Right lobe of liver (tissue), 6 donors: ENCODE measurements at regions not wholly inside any gene's neighbourhood (a gene's known extent, or its start where the extent isn't known, plus 50 kb on each side); places are given as distances from the start of the nearest gene placed in this dataset.

Source experiments
- ATAC-seq, 4 donors: fragments of 200-7000 bp; cut with Tn5 transposase; one replicate each; pipeline ENCODE4 v1.9.1; 2020; ENCODE audit warnings: mild to moderate bottlenecking in 4 of 4, moderate library complexity in 4 of 4
- DNase-seq, 3 donors: peaks; one replicate each; pipeline ENCODE4 v3.0.0-alpha.2; 2020
- H3K27ac ChIP-seq, 3 donors: fragments of 200-600 bp; one replicate each; pipeline ENCODE4 v1.8.0; 2022
- H3K27me3 ChIP-seq, 2 donors: fragments of 200-600 bp; one replicate each; pipeline ENCODE4 v1.8.0; 2022
- H3K36me3 ChIP-seq, 4 donors: fragments of 200-600 bp; sonication (generic) in 1 of 4; one replicate each; pipeline versions ENCODE4 v1.5.1 to v1.8.0; 2017 to 2022; ENCODE audit warnings: control low read depth in 1 of 4
- H3K4me1 ChIP-seq, 4 donors: fragments of 200-600 bp; sonication (generic) in 1 of 4; one replicate each; pipeline versions ENCODE4 v1.5.1 to v1.8.0; 2017 to 2022; ENCODE audit warnings: control low read depth in 1 of 4
- H3K4me3 ChIP-seq, 3 donors: fragments of 200-600 bp; one replicate each; pipeline ENCODE4 v1.8.0; 2022
- H3K9me3 ChIP-seq, 4 donors: fragments of 200-600 bp; sonication (generic) in 1 of 4; one replicate each; pipeline versions ENCODE4 v1.5.1 to v1.8.0; 2017 to 2022; ENCODE audit warnings: control low read depth in 1 of 4
- POLR2A ChIP-seq: fragments of 450-650 bp; IDR thresholded peaks from one replicate; pipeline ENCODE4 v1.6.1; 2017; ENCODE audit warnings: antibody characterized with exemption, mild to moderate bottlenecking
- WGBS: methylation state at CpG from one replicate; pipeline ENCODE4 v1.1.6; 2018; ENCODE audit warnings: low coverage, low lambda C conversion rate; ENCODE audit not compliant: insufficient coverage; ENCODE audit errors: missing lambda C conversion rate; 5-methylcytosine and 5-hydroxymethylcytosine counted together
- intact Hi-C, 2 donors: fragments of 100-400 bp; cut with DNase I; formaldehyde crosslinking; loops; one replicate each; pipeline versions ENCODE4 v1.11.2 to v1.14.1; 2022
- TF ChIP-seq, protein P1 (sequence below), 4 donors: fragments of 200-600 bp in 3 of 4; fragments of 450-650 bp in 1 of 4; IDR thresholded peaks; one replicate each; pipeline versions ENCODE4 v1.5.1 to v1.8.0; 2016 to 2022; ENCODE audit warnings: antibody characterized with exemption in 4 of 4, mild to moderate bottlenecking in 2 of 4
- donor health status: DM: no; HTN: yes; CAD: no.
- donor health status: DM: no; HTN: no; CAD: no.
- donor health status: DM: no; HTN: no; CAD: no.
- donor health status: DM: no; HTN: yes; CAD: no.
- donor health status: DM: no; HTN: yes; CAD: no.

DNA sequence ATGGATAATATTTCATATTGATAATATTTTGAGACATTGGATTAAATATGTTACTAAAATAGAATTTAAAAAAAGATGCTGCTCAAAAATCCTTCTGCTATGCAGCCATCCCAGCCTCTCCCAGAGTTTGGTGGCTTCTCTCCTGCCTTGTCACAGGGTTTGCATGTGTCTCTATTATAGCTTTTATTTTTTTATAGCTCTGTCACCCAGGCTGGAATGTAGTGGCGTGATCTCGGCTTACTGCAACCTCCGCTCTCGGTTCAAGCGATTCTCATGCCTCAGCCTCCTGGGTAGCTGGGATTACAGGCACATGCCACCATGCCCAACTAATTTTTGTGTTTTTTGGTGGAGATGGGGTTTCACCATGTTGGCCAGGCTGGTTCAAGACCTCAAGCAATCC is 50.7 kb upstream of the ID3 start:
- intact Hi-C loops, result no loop called here
- no peaks in the 10 kb centered on the region for H3K4me1 ChIP-seq
- H3K27me3 ChIP-seq, result no peaks in the 10 kb centered on the region
- no peaks in the 10 kb centered on the region for H3K9me3 ChIP-seq
- H3K27ac ChIP-seq, result no peak overlapping the region
- no peak for ATAC-seq
- WGBS, result 83% methylated on average over 5 of the region's 5 CpGs
- no peak overlapping the region for H3K4me3 ChIP-seq
- DNase-seq, result no peak
- TF ChIP-seq, protein P1, sequence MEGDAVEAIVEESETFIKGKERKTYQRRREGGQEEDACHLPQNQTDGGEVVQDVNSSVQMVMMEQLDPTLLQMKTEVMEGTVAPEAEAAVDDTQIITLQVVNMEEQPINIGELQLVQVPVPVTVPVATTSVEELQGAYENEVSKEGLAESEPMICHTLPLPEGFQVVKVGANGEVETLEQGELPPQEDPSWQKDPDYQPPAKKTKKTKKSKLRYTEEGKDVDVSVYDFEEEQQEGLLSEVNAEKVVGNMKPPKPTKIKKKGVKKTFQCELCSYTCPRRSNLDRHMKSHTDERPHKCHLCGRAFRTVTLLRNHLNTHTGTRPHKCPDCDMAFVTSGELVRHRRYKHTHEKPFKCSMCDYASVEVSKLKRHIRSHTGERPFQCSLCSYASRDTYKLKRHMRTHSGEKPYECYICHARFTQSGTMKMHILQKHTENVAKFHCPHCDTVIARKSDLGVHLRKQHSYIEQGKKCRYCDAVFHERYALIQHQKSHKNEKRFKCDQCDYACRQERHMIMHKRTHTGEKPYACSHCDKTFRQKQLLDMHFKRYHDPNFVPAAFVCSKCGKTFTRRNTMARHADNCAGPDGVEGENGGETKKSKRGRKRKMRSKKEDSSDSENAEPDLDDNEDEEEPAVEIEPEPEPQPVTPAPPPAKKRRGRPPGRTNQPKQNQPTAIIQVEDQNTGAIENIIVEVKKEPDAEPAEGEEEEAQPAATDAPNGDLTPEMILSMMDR (IDR thresholded peaks at IDR 0.05), result no peak
- no peak for TF ChIP-seq POLR2A
- H3K36me3 ChIP-seq, result no peaks in the 10 kb centered on the region
